HS-27A (cell line): ENCODE measurements at regions not wholly inside any gene's neighbourhood (a gene's known extent, or its start where the extent isn't known, plus 50 kb on each side); places are given as distances from the start of the nearest gene placed in this dataset.

Experiments
- DNase-seq: peaks from one replicate; pipeline ENCODE4 v3.0.0-alpha.2; 2012; ENCODE audit warnings: low read depth, missing footprints

DNA sequence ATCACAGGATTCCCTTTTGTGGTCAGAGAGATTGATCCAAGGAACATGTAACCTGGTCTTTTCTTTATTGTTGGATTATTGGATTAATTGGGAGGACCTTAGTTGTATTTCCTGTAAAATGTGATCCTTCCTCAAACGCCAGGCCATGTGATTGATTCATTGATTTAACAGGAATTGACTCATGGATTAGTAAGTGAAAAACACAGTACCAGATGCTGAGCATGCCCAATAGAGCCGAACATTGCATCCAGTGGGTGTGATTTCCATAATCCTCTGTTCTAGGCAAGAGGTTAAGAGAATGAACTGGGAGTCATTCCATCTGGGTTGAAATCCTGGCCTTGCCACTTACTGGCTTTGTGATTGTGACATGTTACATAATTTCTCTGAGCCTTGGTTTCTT lies 522.3 kb downstream of the MAT2B start:
- no peak for DNase-seq

DNA sequence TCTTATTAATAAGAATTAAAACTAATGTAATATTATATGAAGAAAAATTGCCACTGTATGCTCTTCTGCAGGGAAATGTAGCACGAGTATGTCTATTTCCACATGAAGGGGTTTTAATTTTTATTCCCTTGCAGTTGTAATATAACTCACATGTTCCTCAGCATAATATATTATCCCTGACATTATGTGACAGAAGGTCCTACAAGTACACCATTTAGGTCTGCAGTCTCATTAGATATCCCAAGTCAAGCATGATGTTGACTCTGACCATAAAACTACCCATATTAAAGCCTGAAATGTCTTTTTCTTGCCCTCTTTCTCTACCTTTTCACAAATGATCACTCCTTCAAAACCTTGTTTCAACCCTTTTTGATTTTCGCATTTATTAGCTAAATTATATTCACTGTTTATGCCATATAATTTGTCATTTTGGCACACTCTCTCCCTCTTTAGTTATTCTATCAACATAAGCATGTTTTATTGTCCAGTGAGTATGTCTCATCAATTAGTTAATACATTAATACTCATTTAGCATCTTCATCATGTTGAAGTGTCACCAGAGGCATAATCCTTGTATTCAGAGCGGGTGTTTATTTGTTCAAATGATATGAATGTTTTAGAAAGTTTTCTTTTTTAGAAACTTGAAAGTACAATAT lies 532.8 kb downstream of the MAT2B start:
- no peak for DNase-seq

DNA sequence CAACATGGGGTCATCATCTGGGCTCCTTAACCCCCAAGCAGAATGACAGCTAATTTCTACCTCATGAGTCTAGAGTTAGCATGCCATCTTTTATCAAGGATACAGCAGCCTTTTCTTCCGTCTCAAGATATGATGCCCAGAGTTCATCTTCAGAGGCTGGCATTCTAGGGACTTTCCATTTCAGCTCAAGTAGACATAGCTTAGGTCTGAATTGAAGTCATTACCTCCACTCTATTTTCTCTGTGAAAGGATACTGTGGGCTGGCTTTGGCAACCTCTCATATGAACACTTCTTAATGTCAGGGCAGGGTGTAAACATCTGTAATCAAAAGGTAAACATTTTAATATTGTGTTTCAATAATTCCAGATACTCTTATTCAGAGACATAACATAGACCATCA lies 535.7 kb downstream of the MAT2B start:
- no peak for DNase-seq

DNA sequence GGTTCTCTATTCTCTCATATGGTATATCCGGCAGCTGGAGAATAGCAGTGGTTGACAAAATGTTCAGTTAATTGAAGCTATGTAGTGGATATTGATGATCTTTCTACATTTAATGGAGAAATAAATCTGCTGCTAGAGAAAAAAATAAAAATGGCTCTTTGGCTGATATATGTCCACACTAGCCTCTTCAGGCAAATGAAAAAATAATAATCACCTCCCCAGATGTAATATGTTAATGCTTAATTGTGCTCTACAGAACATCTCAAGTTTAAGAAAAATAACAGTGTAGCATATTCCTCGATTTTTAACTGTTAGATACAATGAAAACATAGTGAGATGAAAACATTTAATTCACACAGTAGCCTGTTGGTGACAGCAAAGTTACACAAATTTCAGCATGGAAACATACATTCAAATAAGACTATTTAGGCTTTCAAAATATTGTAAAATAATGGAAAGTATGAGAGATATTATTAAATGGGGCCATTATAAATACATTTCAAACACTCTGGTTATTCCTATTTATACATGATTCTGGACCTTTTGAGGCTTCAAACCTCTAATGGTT lies 543.0 kb downstream of the MAT2B start:
- DNase-seq = no peak

DNA sequence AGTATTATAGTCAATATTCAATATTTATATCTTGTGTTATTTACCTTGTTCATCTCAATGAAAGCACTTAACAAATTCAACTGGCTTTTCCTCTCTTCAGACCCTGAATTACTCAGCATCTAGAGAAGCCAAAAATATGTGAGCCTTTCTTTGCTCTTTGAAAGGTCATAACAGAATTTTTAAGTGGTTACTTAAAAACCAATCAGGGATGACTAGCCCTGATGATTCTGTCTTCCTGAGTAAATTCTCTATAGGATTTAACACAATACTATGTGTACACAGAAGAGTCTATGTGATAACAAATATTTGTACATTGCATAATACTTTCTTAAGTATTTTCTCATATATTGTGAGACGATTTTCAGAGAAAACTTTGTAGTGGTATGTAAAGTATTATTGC lies 546.3 kb downstream of the MAT2B start:
- DNase-seq = no peak

DNA sequence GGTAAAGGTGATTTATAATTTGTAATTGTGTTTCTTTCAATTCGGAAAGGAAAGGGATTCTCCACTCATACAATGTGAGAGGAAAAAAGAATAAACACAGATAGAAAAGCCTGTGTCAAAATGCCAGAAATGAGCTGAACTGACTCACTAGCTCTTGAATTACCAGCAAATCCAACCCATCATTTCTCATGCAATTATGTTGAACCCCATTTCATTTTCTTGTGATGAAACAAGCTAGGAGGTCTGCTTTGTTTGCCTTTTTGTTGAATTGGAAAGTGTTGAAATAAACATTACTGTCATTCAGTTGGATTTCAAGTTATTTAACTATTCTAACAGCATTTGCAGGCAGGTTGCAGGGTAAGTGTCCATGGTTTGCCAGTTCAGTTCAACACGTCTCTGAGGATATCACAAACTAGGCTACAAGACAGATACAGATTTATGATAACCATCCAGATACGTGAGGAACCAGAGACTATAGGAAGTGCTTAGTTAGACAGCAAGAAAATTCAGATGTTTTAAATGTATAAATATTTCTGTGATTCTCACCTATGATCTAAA lies 547.2 kb downstream of the MAT2B start:
- no peak for DNase-seq

DNA sequence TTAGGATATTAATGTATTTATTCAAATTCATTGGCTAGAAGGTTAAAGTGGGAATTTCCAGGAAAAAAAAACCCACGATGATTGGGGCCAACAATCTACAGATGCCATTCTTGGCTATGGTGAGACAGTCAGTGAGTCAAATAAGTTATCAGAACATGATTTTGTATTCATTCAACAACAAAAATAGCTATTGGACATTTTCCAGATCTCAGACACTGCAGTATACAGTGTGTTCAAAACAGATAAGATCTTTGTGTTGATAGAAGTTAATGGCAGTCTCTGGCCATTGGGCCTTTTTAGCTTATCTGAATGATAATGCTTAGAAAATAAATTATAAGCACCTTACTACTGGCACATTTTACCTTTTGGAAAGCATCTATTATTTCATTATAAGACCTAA lies 547.7 kb downstream of the MAT2B start:
- no peak for DNase-seq

DNA sequence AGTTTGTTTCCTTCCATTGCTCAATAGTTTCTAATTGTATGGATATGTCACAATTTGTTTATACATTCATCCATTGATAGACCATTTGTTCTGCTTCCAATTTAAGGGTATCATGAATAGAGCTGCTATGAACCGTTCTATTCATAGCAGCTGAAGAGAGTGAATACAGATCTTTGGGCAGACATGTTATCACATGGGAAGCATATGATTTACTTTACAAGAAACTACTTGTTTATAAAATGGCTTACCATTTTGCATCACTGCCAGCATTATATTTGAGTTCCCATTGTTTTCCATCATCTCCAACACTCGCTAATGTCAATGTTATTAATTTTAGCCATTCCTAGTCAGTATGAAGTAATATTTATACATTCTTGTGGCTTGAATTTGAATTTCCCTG lies 549.0 kb downstream of the MAT2B start:
- DNase-seq = no peak

DNA sequence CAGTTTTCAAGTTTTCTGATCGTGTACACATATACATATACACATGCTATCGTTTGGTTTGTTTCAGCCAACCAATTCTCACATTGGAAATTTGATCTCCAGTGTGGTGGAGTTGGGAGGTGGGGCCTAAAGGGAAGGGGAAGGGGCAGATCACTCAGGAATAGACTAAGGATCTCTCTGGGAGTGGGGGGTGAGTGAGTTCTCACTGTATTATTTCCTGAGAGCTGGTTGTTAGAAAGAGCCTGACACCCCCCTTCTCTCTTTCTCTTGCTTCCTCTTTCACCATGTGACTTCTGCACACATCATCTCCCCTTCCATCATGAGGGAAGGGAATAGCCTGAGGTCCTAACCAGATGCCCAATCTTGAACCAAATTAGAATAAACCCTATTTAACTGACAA lies 551.7 kb downstream of the MAT2B start:
- DNase-seq = no peak

DNA sequence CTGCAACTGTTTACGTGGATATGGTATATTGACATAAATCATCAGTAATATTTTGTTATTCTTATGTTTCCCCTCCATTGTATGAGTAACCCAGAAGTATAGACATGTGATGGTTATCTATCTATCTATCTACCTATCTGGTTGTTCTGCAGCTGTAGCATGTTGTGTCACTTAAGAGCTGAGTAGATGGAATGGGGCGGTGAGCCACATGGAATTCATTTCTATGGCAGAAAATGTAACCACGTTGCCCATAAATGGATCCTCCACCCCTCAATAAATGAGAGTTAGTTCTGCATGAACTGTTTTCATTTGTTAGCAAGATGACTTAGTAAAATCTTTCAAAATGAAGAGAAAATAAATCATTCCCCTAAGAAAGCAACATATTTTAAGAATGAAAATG lies 553.2 kb downstream of the MAT2B start:
- DNase-seq = no peak

DNA sequence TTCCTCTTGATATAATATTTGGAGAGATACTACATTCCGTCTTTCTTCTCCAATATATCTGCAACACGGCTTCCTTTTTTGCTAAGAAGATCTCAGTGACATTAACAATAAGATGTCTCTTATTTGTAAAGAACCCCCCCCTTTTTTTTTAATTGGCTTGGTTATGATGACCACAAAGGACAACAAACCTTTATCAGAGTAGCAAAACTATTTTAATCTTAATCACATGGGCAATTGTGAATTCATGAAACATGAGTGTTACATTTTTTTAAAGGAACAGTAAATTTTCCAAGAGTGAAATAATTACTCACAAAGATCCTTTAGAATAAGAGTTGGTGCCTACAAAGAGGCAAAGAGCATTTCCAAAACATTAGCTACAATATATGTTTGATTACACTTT lies 554.1 kb downstream of the MAT2B start:
- no peak for DNase-seq

DNA sequence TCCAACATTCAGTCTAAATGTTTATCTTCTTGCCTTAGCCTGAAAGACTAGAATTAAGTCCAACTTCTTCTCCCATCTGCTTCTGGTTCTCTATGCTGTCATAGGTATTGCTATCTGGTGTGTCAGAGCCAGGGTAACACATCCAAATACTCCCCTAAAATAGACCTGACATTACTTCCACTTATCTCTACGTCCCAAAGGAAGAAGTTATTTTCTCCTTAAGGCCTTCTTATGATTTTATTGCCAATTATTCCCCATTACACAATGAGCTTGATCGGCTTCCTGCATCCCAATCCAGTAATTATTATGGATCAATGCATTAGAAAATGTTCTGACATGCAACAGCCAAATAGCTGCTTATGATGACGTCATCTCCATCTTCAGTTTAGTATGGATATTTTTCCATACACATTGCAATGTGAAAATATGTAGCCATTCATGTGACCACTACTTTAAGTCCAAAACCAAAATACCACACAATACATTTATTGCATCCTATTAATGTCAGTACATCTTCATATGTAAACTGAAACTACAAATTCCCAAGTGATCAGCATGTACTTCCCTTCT lies 555.5 kb downstream of the MAT2B start:
- DNase-seq = no peak

DNA sequence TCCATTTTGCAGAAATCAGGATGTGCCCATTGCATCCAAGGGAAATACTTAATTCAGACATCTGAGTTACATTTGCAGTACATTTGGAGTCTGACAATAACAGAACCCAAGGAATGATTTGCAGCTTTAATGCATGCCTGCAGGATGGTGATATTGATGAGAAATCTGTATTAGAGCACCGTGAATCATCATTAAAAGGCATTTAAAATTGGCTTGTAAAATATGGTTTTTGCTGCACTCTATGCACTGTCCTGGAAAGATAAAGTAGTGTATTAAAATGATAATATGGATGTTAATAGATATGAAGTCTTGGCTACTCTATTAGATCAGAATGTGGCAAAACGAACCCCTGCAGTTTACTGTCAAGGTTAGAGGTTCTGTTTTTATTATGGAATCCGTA lies 556.9 kb downstream of the MAT2B start:
- DNase-seq = no peak

DNA sequence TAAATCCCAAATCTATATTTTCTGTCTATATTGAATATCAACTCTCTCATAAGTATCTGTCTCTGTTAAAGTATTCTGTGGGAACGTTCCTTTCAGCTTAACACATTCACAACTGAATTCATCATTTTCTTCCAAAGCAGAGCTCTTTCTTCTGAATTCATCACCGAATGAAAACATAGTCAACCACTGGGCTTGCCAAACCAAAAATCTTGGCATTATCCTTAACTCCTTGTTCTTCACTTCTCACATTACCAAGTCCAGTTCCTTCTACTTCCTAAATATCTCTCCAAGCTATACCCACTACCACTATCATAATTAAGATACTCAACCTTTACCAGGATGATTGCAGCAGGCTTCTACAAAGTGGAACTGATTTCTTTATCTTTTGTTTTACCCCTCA lies 559.8 kb downstream of the MAT2B start:
- no peak for DNase-seq

DNA sequence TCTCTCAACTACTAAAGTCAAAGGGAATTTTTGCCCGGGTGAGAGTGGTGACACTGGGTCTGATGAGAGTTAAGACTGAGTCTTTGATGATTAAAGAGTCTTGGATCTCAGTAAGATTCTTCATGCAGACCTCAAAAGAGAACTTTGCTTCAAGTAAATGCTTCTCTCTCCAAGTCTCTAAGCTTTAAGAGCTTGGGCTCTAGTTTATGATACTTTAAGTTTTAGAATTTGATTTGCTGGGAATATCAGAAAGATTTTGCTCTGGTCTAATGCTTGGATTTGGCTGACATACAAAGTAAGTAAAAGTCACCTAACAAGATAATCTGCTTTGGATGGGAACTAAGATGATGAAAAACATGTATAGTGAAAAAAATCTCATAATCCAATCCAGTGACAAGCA lies 566.3 kb downstream of the MAT2B start:
- DNase-seq = no peak

DNA sequence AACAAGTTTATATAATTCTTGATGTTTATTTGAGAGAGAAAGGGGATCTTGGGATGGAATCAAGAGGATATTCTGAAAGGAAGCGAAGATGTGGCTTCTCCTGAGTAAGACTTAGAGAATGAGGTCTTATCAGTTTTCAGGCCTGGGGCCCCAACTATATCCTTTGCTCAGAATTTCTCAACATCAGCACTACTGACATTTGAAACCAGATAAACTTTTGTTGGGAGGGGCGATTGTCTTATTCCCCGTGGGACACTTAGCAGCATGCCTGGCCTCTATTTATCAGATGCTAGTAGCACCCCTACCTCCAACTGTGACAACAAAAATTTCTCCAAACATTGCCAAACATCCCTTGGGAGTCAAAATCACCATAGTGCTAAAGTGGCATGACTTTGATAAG lies 567.7 kb downstream of the MAT2B start:
- no peak for DNase-seq

DNA sequence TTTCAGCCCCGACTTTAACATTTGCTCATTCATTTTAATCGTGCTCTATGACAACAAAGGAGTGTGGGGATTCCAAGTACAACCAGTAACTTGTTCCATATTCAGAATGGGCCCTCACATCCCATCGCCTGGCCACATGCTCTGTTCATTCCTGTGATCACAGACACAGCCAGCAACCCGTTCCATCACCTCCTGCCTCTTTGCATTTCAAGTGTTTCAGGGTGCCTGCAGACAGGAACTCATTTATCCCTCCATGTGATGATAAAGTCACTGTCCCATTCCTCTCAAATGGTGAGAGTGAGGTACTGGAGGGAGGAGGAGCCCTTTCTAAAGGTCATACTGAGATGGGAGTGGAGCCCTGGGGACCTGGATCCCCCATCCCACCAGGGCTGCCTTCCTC lies 571.1 kb downstream of the MAT2B start:
- DNase-seq = no peak

DNA sequence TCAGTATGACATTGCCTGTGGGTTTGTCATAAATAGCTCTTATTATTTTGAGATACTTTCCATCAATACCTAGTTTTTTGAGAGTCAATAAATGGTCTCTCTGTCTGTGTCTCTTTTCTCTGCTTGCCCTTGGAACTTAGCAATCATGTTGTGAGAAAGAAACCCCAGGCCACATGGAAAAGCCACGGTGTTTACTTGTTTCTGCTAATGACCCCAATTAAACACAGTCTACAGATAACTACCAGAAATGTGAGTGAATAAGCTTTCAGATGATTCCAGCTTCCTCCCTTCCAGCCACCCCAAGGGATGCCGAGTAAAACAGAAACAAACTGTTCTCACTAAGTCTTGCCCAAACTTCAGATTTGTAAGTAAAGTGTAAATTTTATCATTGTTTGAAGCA lies 584.9 kb downstream of the MAT2B start:
- DNase-seq = no peak

DNA sequence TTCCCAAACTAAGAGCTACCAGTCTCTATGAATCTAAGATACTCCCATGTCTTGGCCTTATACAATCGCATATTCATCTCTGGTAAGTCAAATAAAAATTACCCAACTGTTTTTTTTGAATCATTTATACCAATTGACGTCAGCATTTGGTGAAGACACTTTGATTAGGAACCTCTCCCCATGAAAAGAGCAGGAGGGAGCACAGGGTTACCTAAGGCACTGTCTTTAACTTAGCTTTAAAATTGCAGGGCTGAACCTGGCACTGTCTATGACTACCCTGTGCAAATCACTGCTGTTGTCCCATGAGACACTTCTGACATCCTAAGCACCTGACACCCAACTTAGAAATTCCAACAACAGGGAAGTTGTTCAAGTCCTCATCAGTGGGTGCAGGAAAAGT lies 586.4 kb downstream of the MAT2B start:
- DNase-seq = no peak

DNA sequence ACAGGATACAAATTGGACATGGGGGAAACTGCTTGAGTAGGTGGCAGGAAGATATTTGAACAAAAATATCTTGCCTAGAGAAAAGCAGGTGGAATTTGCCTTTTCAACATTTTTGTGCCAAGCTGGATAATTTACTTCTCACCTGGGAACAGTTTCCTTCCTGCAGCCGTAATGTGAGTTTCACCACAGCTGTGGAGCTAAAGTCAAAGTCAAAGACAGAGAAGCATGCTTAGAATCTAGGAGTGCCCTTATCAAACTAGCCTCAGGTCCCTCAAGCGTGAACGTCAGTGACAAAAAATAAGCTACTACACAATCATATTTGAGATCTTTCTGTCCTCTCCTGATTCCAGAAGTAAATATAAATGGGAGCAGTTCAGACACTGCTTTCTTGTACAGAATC lies 588.9 kb downstream of the MAT2B start:
- DNase-seq = no peak

DNA sequence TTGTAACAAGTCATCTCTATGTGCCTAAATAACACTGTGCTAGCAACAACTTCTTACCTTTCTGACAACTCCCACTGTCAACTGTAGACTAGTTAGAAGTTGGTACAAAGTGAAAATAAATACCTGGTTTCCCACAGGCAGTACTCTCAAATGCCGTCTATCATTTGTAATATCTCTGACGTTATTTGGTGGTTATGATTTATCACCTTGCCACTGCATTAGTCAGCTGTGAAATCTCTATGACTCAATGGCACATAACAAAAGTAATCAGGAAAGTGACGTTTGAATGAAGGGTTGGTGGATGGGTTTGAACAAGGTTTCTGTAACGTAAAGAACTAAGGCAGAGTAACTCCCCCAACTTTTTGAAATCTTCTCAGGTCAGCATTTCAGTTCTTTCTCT lies 592.3 kb downstream of the MAT2B start:
- peak; percentile 29 for DNase-seq

DNA sequence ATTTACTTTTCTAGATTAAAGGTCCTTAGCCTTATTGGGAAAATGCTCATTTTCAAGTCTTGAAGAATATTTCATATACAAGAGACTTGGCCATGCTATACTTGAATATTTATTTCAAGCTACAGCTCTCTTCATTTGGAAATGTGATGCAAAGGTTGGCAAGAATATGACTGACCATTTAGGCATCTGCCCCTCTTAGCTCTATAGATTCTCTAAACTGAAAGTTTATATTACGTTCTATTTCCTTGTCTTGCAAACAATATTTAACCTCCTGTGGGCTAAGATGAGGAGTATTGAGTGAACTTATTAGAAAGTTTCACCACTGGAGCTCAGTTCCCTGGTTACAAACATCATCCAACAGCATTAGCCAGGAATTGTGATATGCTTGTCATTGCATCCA lies 593.1 kb downstream of the MAT2B start:
- no peak for DNase-seq

DNA sequence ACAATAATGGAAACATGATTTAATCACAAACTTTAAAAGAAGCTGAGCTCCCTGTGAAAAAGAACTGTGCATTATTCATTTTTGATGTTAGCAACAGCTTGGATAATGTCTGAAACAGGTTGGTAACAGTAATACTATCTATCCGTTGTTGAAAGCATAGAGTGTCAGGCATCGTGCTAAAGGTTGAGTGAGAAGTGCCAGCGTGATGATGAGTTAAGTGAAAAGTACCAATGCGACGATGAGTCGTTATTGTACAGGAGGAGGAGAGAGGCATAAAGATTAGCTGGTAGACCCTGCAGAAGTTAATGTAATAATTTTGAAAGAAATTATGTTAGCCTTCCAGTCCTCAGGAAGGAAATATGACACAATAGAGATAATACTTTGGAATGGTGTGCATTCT lies 593.6 kb downstream of the MAT2B start:
- no peak for DNase-seq

DNA sequence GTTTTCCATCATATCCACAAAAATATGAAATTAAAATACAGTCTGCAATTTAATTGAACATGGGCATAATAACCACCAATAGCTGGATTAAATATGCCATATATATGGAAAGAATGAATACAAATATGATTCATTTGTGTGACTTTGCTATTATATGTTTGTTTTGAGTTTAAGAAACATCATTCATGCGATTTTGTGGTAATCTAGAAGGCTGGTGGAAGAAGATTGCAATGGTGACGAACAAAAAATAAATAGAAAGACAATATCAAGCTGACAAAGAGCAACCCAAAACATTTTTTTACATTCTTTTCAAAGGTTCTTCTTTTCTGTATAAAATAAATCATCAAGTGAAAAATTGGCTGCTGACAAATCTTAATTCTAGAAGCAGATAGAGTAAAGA lies 610.0 kb downstream of the MAT2B start:
- DNase-seq = no peak
